ENCODE measurements at regions not wholly inside any gene's neighbourhood (a gene's known extent, or its start where the extent isn't known, plus 50 kb on each side); places are given as distances from the start of the nearest gene placed in this dataset.
A peak's percentile ranks its signal among the peaks of the same experiment; 100 is the strongest.

GRCh38 chr2:14774436-14774968 is 142.0 kb downstream of the LRATD1 start:
- TF ChIP-seq GATA3 (IDR thresholded peaks at IDR 0.05; ENCODE audit: low read depth, low read length) (no peak), GATA2 (IDR thresholded peaks at IDR 0.05; ENCODE audit: low read depth, low read length) (no peak)

GRCh38 chr2:14776216-14776615 is 143.7 kb downstream of the LRATD1 start:
- TF ChIP-seq GATA2 (IDR thresholded peaks at IDR 0.05; ENCODE audit: low read depth, low read length), result peak; percentile 23; the same call in 1 of the 2 replicates
- no peak for TF ChIP-seq GATA3 (IDR thresholded peaks at IDR 0.05; ENCODE audit: low read depth, low read length)

- TF ChIP-seq GATA2 (IDR thresholded peaks at IDR 0.05; ENCODE audit: low read depth, low read length) (no peak), GATA3 (IDR thresholded peaks at IDR 0.05; ENCODE audit: low read depth, low read length) (no peak)
Observed at GRCh38 chr2:14778015-14778414, 145.5 kb downstream of the LRATD1 start.

GRCh38 chr2:14779252-14779651 is 146.7 kb downstream of the LRATD1 start:
- TF ChIP-seq GATA3 (IDR thresholded peaks at IDR 0.05; ENCODE audit: low read depth, low read length), result no peak
- no peak for TF ChIP-seq GATA2 (IDR thresholded peaks at IDR 0.05; ENCODE audit: low read depth, low read length)

- no peak for TF ChIP-seq GATA3 (IDR thresholded peaks at IDR 0.05; ENCODE audit: low read depth, low read length)
- no peak for TF ChIP-seq GATA2 (IDR thresholded peaks at IDR 0.05; ENCODE audit: low read depth, low read length)
Observed at GRCh38 chr2:14781142-14781541, 148.6 kb downstream of the LRATD1 start.

GRCh38 chr2:14790041-14790640 is 157.6 kb downstream of the LRATD1 start:
- no peak for TF ChIP-seq GATA2 (IDR thresholded peaks at IDR 0.05; ENCODE audit: low read depth, low read length)
- TF ChIP-seq GATA3 (IDR thresholded peaks at IDR 0.05; ENCODE audit: low read depth, low read length), result no peak

- TF ChIP-seq GATA3 (IDR thresholded peaks at IDR 0.05; ENCODE audit: low read depth, low read length) (no peak), GATA2 (IDR thresholded peaks at IDR 0.05; ENCODE audit: low read depth, low read length) (no peak)
Observed at GRCh38 chr2:14803994-14804393, 171.5 kb downstream of the LRATD1 start.

GRCh38 chr2:14804902-14805301 is 172.4 kb downstream of the LRATD1 start:
- no peak for TF ChIP-seq GATA2 (IDR thresholded peaks at IDR 0.05; ENCODE audit: low read depth, low read length)

GRCh38 chr2:14806613-14807012 is 174.1 kb downstream of the LRATD1 start:
- TF ChIP-seq GATA3 (IDR thresholded peaks at IDR 0.05; ENCODE audit: low read depth, low read length), result no peak
- TF ChIP-seq GATA2 (IDR thresholded peaks at IDR 0.05; ENCODE audit: low read depth, low read length), result no peak

- TF ChIP-seq GATA3 (IDR thresholded peaks at IDR 0.05; ENCODE audit: low read depth, low read length), result no peak
- no peak for TF ChIP-seq GATA2 (IDR thresholded peaks at IDR 0.05; ENCODE audit: low read depth, low read length)
Observed at GRCh38 chr2:14815201-14815600, 182.7 kb downstream of the LRATD1 start.

- TF ChIP-seq GATA3 (IDR thresholded peaks at IDR 0.05; ENCODE audit: low read depth, low read length) (no peak), GATA2 (IDR thresholded peaks at IDR 0.05; ENCODE audit: low read depth, low read length) (no peak)
Observed at GRCh38 chr2:14816069-14817060, 183.8 kb downstream of the LRATD1 start.

- TF ChIP-seq GATA2 (IDR thresholded peaks at IDR 0.05; ENCODE audit: low read depth, low read length) (no peak), GATA3 (IDR thresholded peaks at IDR 0.05; ENCODE audit: low read depth, low read length) (no peak)
Observed at GRCh38 chr2:14817848-14818247, 185.3 kb downstream of the LRATD1 start.

- TF ChIP-seq GATA3 (IDR thresholded peaks at IDR 0.05; ENCODE audit: low read depth, low read length), result no peak
- TF ChIP-seq GATA2 (IDR thresholded peaks at IDR 0.05; ENCODE audit: low read depth, low read length), result no peak
Observed at GRCh38 chr2:14826518-14826917, 194.0 kb downstream of the LRATD1 start.

- TF ChIP-seq GATA2 (IDR thresholded peaks at IDR 0.05; ENCODE audit: low read depth, low read length), result no peak
- TF ChIP-seq GATA3 (IDR thresholded peaks at IDR 0.05; ENCODE audit: low read depth, low read length), result no peak
Observed at GRCh38 chr2:14827226-14828023, 194.9 kb downstream of the LRATD1 start.

Data from SH-SY5Y (cell line).